Fibroblast of lung (primary cell): ENCODE measurements at regions not wholly inside any gene's neighbourhood (a gene's known extent, or its start where the extent isn't known, plus 50 kb on each side); places are given as distances from the start of the nearest gene placed in this dataset.

ENCODE experiments used
- DNase-seq, 2 donors: peaks; one replicate each; pipeline versions ENCODE4 v3.0.0 to v3.0.0-alpha.2; 2010; ENCODE audit warnings: low read depth in 2 of 2
- H2AFZ ChIP-seq: 2 replicates; pipeline ENCODE4 v1.5.1; 2012; ENCODE audit warnings: low read length, control low read depth, inconsistent platforms
- H3K27ac ChIP-seq: 2 replicates; pipeline ENCODE4 v1.5.1; 2011; ENCODE audit warnings: low read length, control low read depth; ENCODE audit not compliant: insufficient read depth
- H3K27me3 ChIP-seq: 2 replicates; pipeline ENCODE4 v1.5.1; 2011; ENCODE audit warnings: mild to moderate bottlenecking, low read length; ENCODE audit not compliant: control insufficient read depth, insufficient read depth
- H3K36me3 ChIP-seq: 2 replicates; pipeline ENCODE4 v1.5.1; 2011; ENCODE audit warnings: low read length; ENCODE audit not compliant: control insufficient read depth, insufficient read depth
- H3K4me1 ChIP-seq: 2 replicates; pipeline ENCODE4 v1.5.1; 2011; ENCODE audit warnings: low read length; ENCODE audit not compliant: control insufficient read depth, insufficient read depth; ENCODE audit errors: extremely low read depth
- H3K4me2 ChIP-seq: 2 replicates; pipeline ENCODE4 v1.5.1; 2011; ENCODE audit warnings: low read length, control low read depth; ENCODE audit not compliant: insufficient read depth; ENCODE audit errors: extremely low read depth
- H3K4me3 ChIP-seq, 4 experiments: fragments of 200-600 bp in 1 of 4; sonication (generic) in 1 of 4; replicated peaks in 1 of 4; 2 replicates each; pipeline ENCODE4 v1.5.1; 2011 to 2016; ENCODE audit warnings: low read length in 4 of 4, low read depth in 3 of 4, mild to moderate bottlenecking in 3 of 4, control low read depth in 2 of 4, inconsistent platforms in 1 of 4, mixed read lengths in 1 of 4; ENCODE audit not compliant: insufficient read depth in 1 of 4; ENCODE audit errors: control extremely low read depth in 1 of 4
- H3K79me2 ChIP-seq: 2 replicates; pipeline ENCODE4 v1.5.1; 2012; ENCODE audit warnings: mild to moderate bottlenecking, low read length, inconsistent platforms; ENCODE audit not compliant: control insufficient read depth, insufficient read depth
- H3K9ac ChIP-seq: 2 replicates; pipeline ENCODE4 v1.5.1; 2011; ENCODE audit warnings: mild to moderate bottlenecking, low read length, control low read depth; ENCODE audit not compliant: insufficient read depth
- H3K9me3 ChIP-seq: 2 replicates; pipeline ENCODE4 v1.5.1; 2012; ENCODE audit warnings: low read depth, low read length; ENCODE audit not compliant: control insufficient read depth, insufficient read depth
- H4K20me1 ChIP-seq: 2 replicates; pipeline ENCODE4 v1.5.1; 2011; ENCODE audit warnings: low read length; ENCODE audit not compliant: control insufficient read depth, insufficient read depth; ENCODE audit errors: extremely low read depth
- EZH2 ChIP-seq: IDR thresholded peaks from 2 replicates; pipeline ENCODE4 v1.5.1; 2012; ENCODE audit warnings: low read length, control low read depth, mild to moderate bottlenecking; ENCODE audit errors: missing control alignments
- TF ChIP-seq, protein P1 (sequence below), 2 donors: IDR thresholded peaks in 1 of 2; conservative IDR thresholded peaks in 1 of 2; 1 replicate in 1 of 2; 2 replicates in 1 of 2; pipeline ENCODE4 v1.5.1; 2011 to 2012; ENCODE audit warnings: low read length in 2 of 2, control low read depth in 1 of 2, inconsistent platforms in 1 of 2, low read depth in 1 of 2, mild to moderate bottlenecking in 1 of 2

DNA sequence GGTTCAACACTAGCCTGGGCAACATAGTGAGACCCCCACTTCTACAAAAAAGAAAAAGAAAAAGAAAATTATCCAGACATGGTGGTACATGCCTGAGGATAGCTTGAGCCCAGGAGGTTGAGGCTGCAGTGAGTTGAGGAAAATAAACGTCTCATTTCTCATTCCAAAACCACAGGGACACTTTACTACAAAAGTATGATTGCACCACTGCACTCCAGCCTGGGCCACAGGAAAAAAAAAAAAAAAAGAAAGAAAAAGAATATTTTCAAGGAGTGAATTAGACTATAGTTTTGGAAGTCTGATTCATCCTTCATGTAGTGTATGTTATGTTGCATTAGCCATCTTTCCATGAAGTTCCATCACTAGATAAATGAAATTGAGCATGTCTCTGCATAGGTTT is 149.5 kb upstream of the THBS1 start:
- peaks cover 5% of the 10 kb centered on the region for H3K4me1 ChIP-seq
- H2AFZ ChIP-seq: no peak overlapping the region
- no peak overlapping the region for H3K4me2 ChIP-seq
- no peaks in the 10 kb centered on the region for H3K9me3 ChIP-seq
- no peak overlapping the region for H3K9ac ChIP-seq
- no peak overlapping the region for H3K4me3 ChIP-seq
- H3K36me3 ChIP-seq: no peaks in the 10 kb centered on the region
- TF ChIP-seq, protein P1, sequence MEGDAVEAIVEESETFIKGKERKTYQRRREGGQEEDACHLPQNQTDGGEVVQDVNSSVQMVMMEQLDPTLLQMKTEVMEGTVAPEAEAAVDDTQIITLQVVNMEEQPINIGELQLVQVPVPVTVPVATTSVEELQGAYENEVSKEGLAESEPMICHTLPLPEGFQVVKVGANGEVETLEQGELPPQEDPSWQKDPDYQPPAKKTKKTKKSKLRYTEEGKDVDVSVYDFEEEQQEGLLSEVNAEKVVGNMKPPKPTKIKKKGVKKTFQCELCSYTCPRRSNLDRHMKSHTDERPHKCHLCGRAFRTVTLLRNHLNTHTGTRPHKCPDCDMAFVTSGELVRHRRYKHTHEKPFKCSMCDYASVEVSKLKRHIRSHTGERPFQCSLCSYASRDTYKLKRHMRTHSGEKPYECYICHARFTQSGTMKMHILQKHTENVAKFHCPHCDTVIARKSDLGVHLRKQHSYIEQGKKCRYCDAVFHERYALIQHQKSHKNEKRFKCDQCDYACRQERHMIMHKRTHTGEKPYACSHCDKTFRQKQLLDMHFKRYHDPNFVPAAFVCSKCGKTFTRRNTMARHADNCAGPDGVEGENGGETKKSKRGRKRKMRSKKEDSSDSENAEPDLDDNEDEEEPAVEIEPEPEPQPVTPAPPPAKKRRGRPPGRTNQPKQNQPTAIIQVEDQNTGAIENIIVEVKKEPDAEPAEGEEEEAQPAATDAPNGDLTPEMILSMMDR (conservative IDR thresholded peaks at IDR 0.05 in 1 of 2, IDR thresholded peaks at IDR 0.05 in 1 of 2; ENCODE audit: low read depth in 1 of 2, low read length in 2 of 2): no peak
- TF ChIP-seq EZH2: no peak
- H3K27me3 ChIP-seq: no peaks in the 10 kb centered on the region
- H3K27ac ChIP-seq: no peak overlapping the region
- H4K20me1 ChIP-seq: no peaks in the 10 kb centered on the region
- DNase-seq: peak in 1 of 2 donors; percentile 74
- no peaks in the 10 kb centered on the region for H3K79me2 ChIP-seq

DNA sequence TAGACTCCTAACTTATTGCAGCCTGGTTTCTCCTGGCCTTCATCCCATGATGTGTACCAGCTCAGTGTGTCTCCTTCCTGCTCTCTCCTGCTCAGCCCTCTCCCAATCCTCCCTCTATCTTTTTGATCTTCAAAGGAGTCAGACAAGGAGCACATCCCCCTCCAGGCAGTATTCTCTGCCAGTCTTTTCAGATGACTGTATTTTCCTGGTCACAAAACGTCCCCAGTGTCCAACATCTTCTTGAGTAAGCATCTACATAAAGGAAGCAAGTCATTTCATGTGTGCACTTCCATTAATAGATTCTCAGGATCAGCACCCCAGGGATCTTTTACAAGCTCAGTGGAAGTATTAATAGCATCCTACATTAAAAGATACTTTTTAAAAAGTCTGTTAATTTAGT is 148.9 kb upstream of the THBS1 start:
- H3K9me3 ChIP-seq: no peaks in the 10 kb centered on the region
- no peaks in the 10 kb centered on the region for H3K79me2 ChIP-seq
- H3K27ac ChIP-seq: no peak overlapping the region
- no peak overlapping the region for H3K4me3 ChIP-seq
- TF ChIP-seq EZH2: no peak
- TF ChIP-seq, protein P1 (conservative IDR thresholded peaks at IDR 0.05 in 1 of 2, IDR thresholded peaks at IDR 0.05 in 1 of 2; ENCODE audit: low read depth in 1 of 2, low read length in 2 of 2): no peak
- H3K9ac ChIP-seq: no peak overlapping the region
- H4K20me1 ChIP-seq: no peaks in the 10 kb centered on the region
- H2AFZ ChIP-seq: no peak overlapping the region
- no peaks in the 10 kb centered on the region for H3K27me3 ChIP-seq
- no peak for DNase-seq
- peaks cover 5% of the 10 kb centered on the region for H3K4me1 ChIP-seq
- no peaks in the 10 kb centered on the region for H3K36me3 ChIP-seq
- H3K4me2 ChIP-seq: no peak overlapping the region

- Histone ChIP-seq H3K27ac (no peak overlapping the region), H3K9me3 (no peaks in the 10 kb centered on the region), H3K4me1 (peaks cover 2% of the 10 kb centered on the region), H3K36me3 (no peaks in the 10 kb centered on the region), H4K20me1 (no peaks in the 10 kb centered on the region), H3K79me2 (no peaks in the 10 kb centered on the region), H3K27me3 (no peaks in the 10 kb centered on the region), H3K4me2 (no peak overlapping the region), H3K9ac (no peak overlapping the region), H3K4me3 (no peak overlapping the region), H2AFZ (no peak overlapping the region)
- no peak for DNase-seq
- TF ChIP-seq EZH2: no peak
Measured at GRCh38 chr15:39432912-39433348, 147.9 kb upstream of the THBS1 start.

- no peak for DNase-seq
- Histone ChIP-seq H3K27me3 (no peaks in the 10 kb centered on the region), H4K20me1 (no peaks in the 10 kb centered on the region), H3K9me3 (no peaks in the 10 kb centered on the region), H3K9ac (no peak overlapping the region), H3K4me3 (no peak overlapping the region), H3K79me2 (no peaks in the 10 kb centered on the region), H3K4me2 (no peak overlapping the region), H3K36me3 (no peaks in the 10 kb centered on the region), H3K27ac (no peak overlapping the region), H2AFZ (no peak overlapping the region), H3K4me1 (peaks cover 2% of the 10 kb centered on the region)
- TF ChIP-seq, protein P1 (conservative IDR thresholded peaks at IDR 0.05 in 1 of 2, IDR thresholded peaks at IDR 0.05 in 1 of 2; ENCODE audit: low read depth in 1 of 2, low read length in 2 of 2): no peak
- no peak for TF ChIP-seq EZH2
Measured at GRCh38 chr15:39433376-39433775, 147.5 kb upstream of the THBS1 start.
